Left ventricle myocardium inferior (tissue), 1 donor: ENCODE measurements at regions not wholly inside any gene's neighbourhood (a gene's known extent, or its start where the extent isn't known, plus 50 kb on each side); places are given as distances from the start of the nearest gene placed in this dataset.

Source experiments
- DNase-seq: peaks from one replicate; pipeline ENCODE4 v3.0.0-alpha.2; 2020
- H3K27ac ChIP-seq: fragments of 200-600 bp; replicated peaks from 2 replicates; pipeline ENCODE4 v1.8.0; 2021
- H3K27me3 ChIP-seq: fragments of 200-600 bp; 2 replicates; pipeline ENCODE4 v1.8.0; 2021; ENCODE audit warnings: low read depth
- H3K36me3 ChIP-seq: fragments of 200-600 bp; 2 replicates; pipeline ENCODE4 v1.8.0; 2021
- H3K4me1 ChIP-seq: fragments of 200-600 bp; 2 replicates; pipeline ENCODE4 v1.8.0; 2021
- H3K4me3 ChIP-seq: fragments of 200-600 bp; 2 replicates; pipeline ENCODE4 v1.8.0; 2021; ENCODE audit warnings: mild to moderate bottlenecking, moderate library complexity
- H3K9me3 ChIP-seq: fragments of 200-600 bp; replicated peaks from 2 replicates; pipeline ENCODE4 v1.8.0; 2021
- CTCF ChIP-seq: fragments of 200-600 bp; IDR thresholded peaks from 2 replicates; pipeline ENCODE4 v1.8.0; 2021; ENCODE audit warnings: antibody characterized with exemption, mild to moderate bottlenecking, borderline replicate concordance
- intact Hi-C: fragments of 100-400 bp; cut with micrococcal nuclease; formaldehyde crosslinking; loops from one replicate; pipeline ENCODE4 v1.11.0; 2022
- donor health status: DM: no; HTN: yes; CAD: no; lungs with severe emphysema.

GRCh38 chr2:198326431-198326830 is 522.0 kb downstream of the PLCL1 start:
- Histone ChIP-seq H3K4me3 (no peak overlapping the region), H3K4me1 (no peaks in the 10 kb centered on the region), H3K27ac (no peak overlapping the region), H3K27me3 (peaks cover 17% of the 10 kb centered on the region), H3K9me3 (no peaks in the 10 kb centered on the region), H3K36me3 (no peaks in the 10 kb centered on the region)
- DNase-seq, result no peak
- no peak for TF ChIP-seq CTCF
- intact Hi-C loops, result loop anchor here (10.0 kb wide), 1 partner anchor 1408 kb away; no protein-coding TSS in a partner anchor

- TF ChIP-seq CTCF, result no peak
- intact Hi-C loops, result loop anchor here (10.0 kb wide), 1 partner anchor 1409 kb away; no protein-coding TSS in a partner anchor
- no peaks in the 10 kb centered on the region for H3K36me3 ChIP-seq
- no peak overlapping the region for H3K4me3 ChIP-seq
- no peak for DNase-seq
- peaks cover 28% of the 10 kb centered on the region for H3K27me3 ChIP-seq
- no peaks in the 10 kb centered on the region for H3K9me3 ChIP-seq
- H3K27ac ChIP-seq, result no peak overlapping the region
- H3K4me1 ChIP-seq, result no peaks in the 10 kb centered on the region
These were observed 521.0 kb downstream of the PLCL1 start for GRCh38 chr2:198325359-198325758.

- intact Hi-C loops, result loop anchor here (10.0 kb wide), 1 partner anchor 1411 kb away; no protein-coding TSS in a partner anchor
- DNase-seq, result no peak
- H3K27me3 ChIP-seq, result peaks cover 40% of the 10 kb centered on the region
- no peak overlapping the region for H3K4me3 ChIP-seq
- H3K9me3 ChIP-seq, result no peaks in the 10 kb centered on the region
- TF ChIP-seq CTCF, result no peak
- no peaks in the 10 kb centered on the region for H3K4me1 ChIP-seq
- no peaks in the 10 kb centered on the region for H3K36me3 ChIP-seq
- no peak overlapping the region for H3K27ac ChIP-seq
These were observed 519.7 kb downstream of the PLCL1 start for GRCh38 chr2:198324071-198324470.

- no peaks in the 10 kb centered on the region for H3K36me3 ChIP-seq
- no peak for DNase-seq
- no peak overlapping the region for H3K4me3 ChIP-seq
- H3K27ac ChIP-seq, result no peak overlapping the region
- peaks cover 58% of the 10 kb centered on the region for H3K27me3 ChIP-seq
- peak; percentile 23 for TF ChIP-seq CTCF
- intact Hi-C loops, result loop anchor here (10.0 kb wide), 1 partner anchor 1413 kb away; no protein-coding TSS in a partner anchor
- no peaks in the 10 kb centered on the region for H3K4me1 ChIP-seq
- no peaks in the 10 kb centered on the region for H3K9me3 ChIP-seq
These were observed 517.9 kb downstream of the PLCL1 start for GRCh38 chr2:198322275-198322674.

GRCh38 chr2:198321522-198322088 is 517.2 kb downstream of the PLCL1 start:
- Histone ChIP-seq H3K9me3 (no peaks in the 10 kb centered on the region), H3K27me3 (peaks cover 62% of the 10 kb centered on the region), H3K36me3 (no peaks in the 10 kb centered on the region), H3K4me1 (no peaks in the 10 kb centered on the region), H3K27ac (no peak overlapping the region), H3K4me3 (no peak overlapping the region)
- DNase-seq, result no peak
- TF ChIP-seq CTCF, result no peak
- intact Hi-C loops, result loop anchor here (10.0 kb wide), 1 partner anchor 1413 kb away; no protein-coding TSS in a partner anchor
